GM12872 (cell line): ENCODE measurements at regions not wholly inside any gene's neighbourhood (a gene's known extent, or its start where the extent isn't known, plus 50 kb on each side); places are given as distances from the start of the nearest gene placed in this dataset.

Experiments
- CTCF ChIP-seq: IDR thresholded peaks from 3 replicates; pipeline ENCODE4 v1.5.1; 2011; ENCODE audit warnings: low read depth, mild to moderate bottlenecking, low read length, moderate library complexity; ENCODE audit not compliant: insufficient read depth

- no peak for TF ChIP-seq CTCF
Observed at GRCh38 chr13:79749566-79749965, 268.6 kb downstream of the NDFIP2 start.

GRCh38 chr13:79745081-79745480 is 264.1 kb downstream of the NDFIP2 start:
- no peak for TF ChIP-seq CTCF

- no peak for TF ChIP-seq CTCF
Observed at GRCh38 chr13:79742923-79743322, 262.0 kb downstream of the NDFIP2 start.

GRCh38 chr13:79740991-79741390 is 260.0 kb downstream of the NDFIP2 start:
- TF ChIP-seq CTCF, result no peak

- no peak for TF ChIP-seq CTCF
Observed at GRCh38 chr13:79736356-79736755, 255.4 kb downstream of the NDFIP2 start.

GRCh38 chr13:79735228-79735627 is 254.3 kb downstream of the NDFIP2 start:
- TF ChIP-seq CTCF, result no peak

GRCh38 chr13:79727086-79727485 is 246.1 kb downstream of the NDFIP2 start:
- no peak for TF ChIP-seq CTCF

- TF ChIP-seq CTCF, result no peak
Observed at GRCh38 chr13:79725841-79726240, 244.9 kb downstream of the NDFIP2 start.
